ENCODE measurements at regions not wholly inside any gene's neighbourhood (a gene's known extent, or its start where the extent isn't known, plus 50 kb on each side); places are given as distances from the start of the nearest gene placed in this dataset.

DNA sequence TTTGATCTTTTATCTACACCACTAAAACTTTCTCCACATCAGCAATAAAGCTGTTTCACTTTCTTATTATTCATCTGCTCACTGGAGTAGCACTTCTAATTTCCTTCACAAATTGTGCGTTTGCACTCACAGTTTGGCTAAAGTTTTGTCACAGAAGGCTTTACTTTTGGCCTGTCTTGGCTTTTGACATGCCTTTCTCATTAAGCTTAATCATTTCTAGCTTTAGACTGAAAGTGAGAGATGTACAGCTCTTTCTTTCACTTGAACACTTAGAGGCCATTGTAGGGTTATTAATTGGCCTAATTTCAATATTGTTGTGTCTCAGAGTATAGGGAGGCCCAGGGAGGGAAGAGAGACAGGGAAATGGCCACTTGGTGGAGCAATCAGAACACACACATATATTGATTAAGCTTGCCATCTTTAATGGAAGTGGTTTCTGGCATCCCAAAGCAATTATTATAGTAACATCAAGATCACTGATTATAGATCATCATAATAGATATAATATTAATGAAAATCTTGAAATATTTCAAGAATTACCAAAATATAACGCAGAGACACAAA lies 512.5 kb downstream of the ETV1 start:
- no peak overlapping the region for H3K27ac ChIP-seq
- no peak for DNase-seq (ENCODE audit: low read depth, low spot score)

DNA sequence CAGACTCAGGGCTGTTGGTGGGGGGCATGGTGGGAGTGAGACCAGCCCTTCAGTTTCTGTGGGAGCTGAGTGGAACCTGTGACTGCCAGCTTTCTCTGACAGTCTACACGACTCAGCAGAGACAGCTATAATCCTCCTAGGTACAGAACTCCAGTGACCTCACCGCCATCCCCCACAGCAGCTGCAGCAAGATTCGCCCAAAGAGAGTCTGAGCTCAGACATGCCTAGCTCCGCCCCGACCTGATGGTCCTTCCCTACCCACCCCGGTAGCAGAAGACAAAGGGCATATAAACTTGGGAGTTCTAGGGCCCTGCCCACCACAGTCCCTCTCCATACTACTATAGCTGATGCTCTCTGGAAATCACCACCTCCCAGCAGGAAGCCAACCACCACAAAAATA lies 500.1 kb downstream of the ETV1 start:
- no peak for TF ChIP-seq FOXP2 (optimal IDR thresholded peaks at IDR 0.05; ENCODE audit: control extremely low read depth, extremely low read length, insufficient read depth)
- no peak for TF ChIP-seq EZH2 (IDR thresholded peaks at IDR 0.05)
- no peak for TF ChIP-seq POLR2AphosphoS5 (IDR thresholded peaks at IDR 0.05; ENCODE audit: borderline replicate concordance, low read depth, low read length)
- Histone ChIP-seq H3K36me3 (ENCODE audit: insufficient read depth, low read length) (no peaks in the 10 kb centered on the region), H3K4me3 (no peak overlapping the region), H3K27ac (no peak overlapping the region), H3K9ac (ENCODE audit: insufficient read length) (no peak overlapping the region), H3K9me3 (ENCODE audit: low read depth, low read length) (no peaks in the 10 kb centered on the region)
- DNase-seq (ENCODE audit: low read depth, low spot score), result no peak

More for the DNA sequence above, 512.5 kb downstream of the ETV1 start:
- no peaks in the 10 kb centered on the region for H3K36me3 ChIP-seq (ENCODE audit: insufficient read depth, low read length)
- TF ChIP-seq EZH2 (IDR thresholded peaks at IDR 0.05), result no peak
- no peak for TF ChIP-seq POLR2AphosphoS5 (IDR thresholded peaks at IDR 0.05; ENCODE audit: borderline replicate concordance, low read depth, low read length)
- no peak for TF ChIP-seq FOXP2 (optimal IDR thresholded peaks at IDR 0.05; ENCODE audit: control extremely low read depth, extremely low read length, insufficient read depth)
- no peak overlapping the region for H3K4me3 ChIP-seq
- no peak overlapping the region for H3K9ac ChIP-seq (ENCODE audit: insufficient read length)
- H3K9me3 ChIP-seq (ENCODE audit: low read depth, low read length), result no peaks in the 10 kb centered on the region

DNA sequence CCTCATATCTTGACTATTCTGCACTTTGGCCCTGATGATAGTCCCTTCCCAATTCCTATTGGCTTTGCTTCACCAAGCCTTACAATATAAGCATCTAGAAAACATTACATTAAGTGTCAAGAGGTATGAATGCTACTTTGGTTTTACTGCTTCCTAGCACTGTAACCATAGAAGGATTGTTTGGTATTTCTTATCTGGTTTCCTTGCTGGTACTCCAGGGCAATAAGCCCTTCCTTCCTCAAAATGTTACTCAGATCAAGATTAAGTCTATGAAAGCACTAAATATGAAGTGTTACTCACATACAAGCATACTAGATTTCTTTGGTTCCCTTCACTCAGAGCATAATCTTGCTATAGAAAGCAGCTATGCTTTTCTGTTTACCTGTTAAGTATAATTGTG lies 492.5 kb downstream of the ETV1 start:
- H3K9ac ChIP-seq (ENCODE audit: insufficient read length), result no peak overlapping the region
- H3K36me3 ChIP-seq (ENCODE audit: insufficient read depth, low read length), result no peaks in the 10 kb centered on the region
- TF ChIP-seq POLR2AphosphoS5 (IDR thresholded peaks at IDR 0.05; ENCODE audit: borderline replicate concordance, low read depth, low read length) (no peak), FOXP2 (optimal IDR thresholded peaks at IDR 0.05; ENCODE audit: control extremely low read depth, extremely low read length, insufficient read depth) (no peak), EZH2 (IDR thresholded peaks at IDR 0.05) (no peak)
- DNase-seq (ENCODE audit: low read depth, low spot score), result no peak
- H3K9me3 ChIP-seq (ENCODE audit: low read depth, low read length), result no peaks in the 10 kb centered on the region
- H3K27ac ChIP-seq, result no peak overlapping the region
- no peak overlapping the region for H3K4me3 ChIP-seq

DNA sequence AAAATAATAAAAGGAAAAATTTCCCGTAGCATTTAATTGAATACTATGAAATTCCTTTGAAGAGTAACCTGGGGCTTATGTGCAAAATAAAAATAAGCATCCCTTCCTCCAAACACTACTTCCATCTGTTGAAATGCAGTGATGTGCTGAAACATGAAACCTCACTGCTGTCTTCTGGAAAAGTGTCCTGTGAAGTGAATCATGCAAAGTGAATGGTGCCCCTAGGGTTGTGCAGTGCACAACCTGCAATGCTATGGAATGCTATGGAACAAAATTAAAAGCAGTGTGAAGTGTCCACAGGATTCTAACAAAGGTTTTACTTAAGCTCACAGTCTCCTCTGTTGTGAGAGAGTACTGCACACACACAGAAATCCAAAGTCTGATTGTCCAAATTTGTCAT lies 480.9 kb downstream of the ETV1 start:
- no peaks in the 10 kb centered on the region for H3K36me3 ChIP-seq (ENCODE audit: insufficient read depth, low read length)
- TF ChIP-seq POLR2AphosphoS5 (IDR thresholded peaks at IDR 0.05; ENCODE audit: borderline replicate concordance, low read depth, low read length) (no peak), EZH2 (IDR thresholded peaks at IDR 0.05) (no peak), FOXP2 (optimal IDR thresholded peaks at IDR 0.05; ENCODE audit: control extremely low read depth, extremely low read length, insufficient read depth) (no peak)
- DNase-seq (ENCODE audit: low read depth, low spot score), result no peak
- no peak overlapping the region for H3K4me3 ChIP-seq
- no peaks in the 10 kb centered on the region for H3K9me3 ChIP-seq (ENCODE audit: low read depth, low read length)
- no peak overlapping the region for H3K27ac ChIP-seq
- H3K9ac ChIP-seq (ENCODE audit: insufficient read length), result no peak overlapping the region

DNA sequence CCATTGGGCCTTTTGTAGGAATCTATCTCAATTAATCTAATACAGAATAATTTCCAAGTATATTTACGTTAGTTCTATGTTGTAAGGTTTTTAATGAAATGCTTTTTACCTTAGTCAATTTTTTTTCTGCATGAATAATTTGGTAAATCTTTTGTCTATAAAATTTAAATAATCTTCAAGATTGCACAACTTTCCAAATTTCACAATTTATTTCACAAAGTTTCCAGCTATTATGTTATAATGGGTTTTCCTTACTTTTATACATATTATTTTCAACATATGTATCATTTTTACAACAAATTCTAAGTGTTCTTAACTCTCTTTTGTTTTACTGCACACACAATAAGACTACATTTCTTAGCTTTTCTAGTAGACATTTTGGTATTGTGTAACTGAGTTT lies 470.7 kb downstream of the ETV1 start:
- no peak for TF ChIP-seq FOXP2 (optimal IDR thresholded peaks at IDR 0.05; ENCODE audit: control extremely low read depth, extremely low read length, insufficient read depth)
- TF ChIP-seq EZH2 (IDR thresholded peaks at IDR 0.05), result no peak
- TF ChIP-seq POLR2AphosphoS5 (IDR thresholded peaks at IDR 0.05; ENCODE audit: borderline replicate concordance, low read depth, low read length), result no peak

DNA sequence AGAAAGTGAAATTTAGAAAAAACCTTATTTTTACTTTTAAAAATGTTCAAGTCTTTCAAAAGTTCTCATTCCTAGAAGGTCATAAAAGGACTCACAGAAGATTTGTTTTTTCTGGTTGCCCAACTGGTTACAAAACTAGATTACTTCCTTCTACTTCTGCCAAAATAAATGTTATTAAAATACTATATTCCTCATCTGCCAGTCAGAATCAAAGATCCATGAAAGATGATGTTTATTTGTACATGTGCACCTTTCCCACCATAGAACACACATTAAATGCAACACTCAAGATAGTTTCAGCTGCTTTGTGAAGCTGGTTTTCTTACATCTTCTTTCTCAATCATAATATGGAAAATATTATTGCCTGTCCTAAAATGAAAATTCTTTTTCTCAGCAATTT lies 465.4 kb downstream of the ETV1 start:
- no peak overlapping the region for H3K9ac ChIP-seq (ENCODE audit: insufficient read length)
- no peaks in the 10 kb centered on the region for H3K36me3 ChIP-seq (ENCODE audit: insufficient read depth, low read length)
- no peaks in the 10 kb centered on the region for H3K9me3 ChIP-seq (ENCODE audit: low read depth, low read length)
- H3K27ac ChIP-seq, result no peak overlapping the region
- DNase-seq (ENCODE audit: low read depth, low spot score), result no peak
- TF ChIP-seq FOXP2 (optimal IDR thresholded peaks at IDR 0.05; ENCODE audit: control extremely low read depth, extremely low read length, insufficient read depth), result no peak
- TF ChIP-seq POLR2AphosphoS5 (IDR thresholded peaks at IDR 0.05; ENCODE audit: borderline replicate concordance, low read depth, low read length), result no peak
- TF ChIP-seq EZH2 (IDR thresholded peaks at IDR 0.05), result no peak
- H3K4me3 ChIP-seq, result no peak overlapping the region

More for the DNA sequence above, 470.7 kb downstream of the ETV1 start:
- Histone ChIP-seq H3K9ac (ENCODE audit: insufficient read length) (no peak overlapping the region), H3K36me3 (ENCODE audit: insufficient read depth, low read length) (no peaks in the 10 kb centered on the region), H3K4me3 (no peak overlapping the region), H3K9me3 (ENCODE audit: low read depth, low read length) (no peaks in the 10 kb centered on the region), H3K27ac (no peak overlapping the region)
- no peak for DNase-seq (ENCODE audit: low read depth, low spot score)

DNA sequence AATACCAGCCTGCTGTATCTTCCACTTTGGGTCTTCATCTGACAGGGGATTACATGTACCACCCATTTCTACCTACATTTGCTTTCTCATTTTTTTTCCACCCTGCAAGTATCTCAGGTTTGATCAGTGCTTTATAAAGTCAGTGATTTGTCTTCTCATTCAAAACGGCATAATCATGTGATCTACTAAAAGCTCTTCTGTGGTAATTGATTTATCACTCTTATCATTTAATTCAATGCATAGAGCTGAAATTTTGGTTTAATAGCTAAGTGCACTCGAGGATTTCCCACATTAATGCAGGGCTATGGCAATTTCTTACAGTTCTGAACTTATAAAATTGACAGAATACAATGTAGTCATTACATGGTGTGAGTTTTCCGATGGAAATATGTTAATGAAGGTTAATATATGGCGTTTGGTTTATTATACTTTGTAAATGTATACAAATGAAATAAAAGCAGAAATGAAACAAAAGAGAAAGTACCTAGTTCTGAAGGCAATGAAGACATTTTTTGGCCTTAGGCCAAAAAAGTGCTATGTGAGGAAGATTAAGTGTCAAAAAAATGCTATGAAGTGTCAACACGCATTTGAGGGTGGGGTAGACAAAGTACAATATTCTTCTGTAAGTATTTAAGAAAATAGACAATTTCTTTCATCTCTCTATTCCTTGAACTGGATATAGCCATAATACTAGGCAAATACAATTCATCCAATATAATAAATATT lies 457.3 kb downstream of the ETV1 start:
- no peak overlapping the region for H3K4me3 ChIP-seq
- no peaks in the 10 kb centered on the region for H3K9me3 ChIP-seq (ENCODE audit: low read depth, low read length)
- no peak for DNase-seq (ENCODE audit: low read depth, low spot score)
- no peaks in the 10 kb centered on the region for H3K36me3 ChIP-seq (ENCODE audit: insufficient read depth, low read length)
- no peak overlapping the region for H3K9ac ChIP-seq (ENCODE audit: insufficient read length)
- TF ChIP-seq FOXP2 (optimal IDR thresholded peaks at IDR 0.05; ENCODE audit: control extremely low read depth, extremely low read length, insufficient read depth), result no peak
- H3K27ac ChIP-seq, result no peak overlapping the region

DNA sequence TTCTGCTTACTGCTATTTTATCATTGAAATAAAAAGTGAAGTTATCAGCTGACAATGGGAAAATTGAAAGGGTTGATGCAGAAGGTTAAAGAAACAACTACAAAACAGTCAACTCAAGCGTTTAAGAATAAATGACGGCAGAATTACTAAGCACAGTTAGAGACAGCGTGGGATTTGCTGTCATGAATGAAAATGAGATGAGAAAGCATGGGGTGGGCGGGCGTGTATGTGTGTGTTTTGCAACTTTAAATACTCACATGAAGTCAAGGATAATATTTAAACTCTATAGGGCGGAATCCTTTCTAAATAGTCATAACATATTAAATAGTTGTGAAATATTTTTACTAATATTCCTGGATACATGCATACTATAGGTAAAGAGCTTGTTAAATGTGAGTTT lies 450.8 kb downstream of the ETV1 start:
- Histone ChIP-seq H3K36me3 (ENCODE audit: insufficient read depth, low read length) (no peaks in the 10 kb centered on the region), H3K4me3 (no peak overlapping the region), H3K9me3 (ENCODE audit: low read depth, low read length) (no peaks in the 10 kb centered on the region), H3K9ac (ENCODE audit: insufficient read length) (no peak overlapping the region), H3K27ac (no peak overlapping the region)
- DNase-seq (ENCODE audit: low read depth, low spot score), result no peak
- TF ChIP-seq FOXP2 (optimal IDR thresholded peaks at IDR 0.05; ENCODE audit: control extremely low read depth, extremely low read length, insufficient read depth) (no peak), EZH2 (IDR thresholded peaks at IDR 0.05) (no peak), POLR2AphosphoS5 (IDR thresholded peaks at IDR 0.05; ENCODE audit: borderline replicate concordance, low read depth, low read length) (no peak)

DNA sequence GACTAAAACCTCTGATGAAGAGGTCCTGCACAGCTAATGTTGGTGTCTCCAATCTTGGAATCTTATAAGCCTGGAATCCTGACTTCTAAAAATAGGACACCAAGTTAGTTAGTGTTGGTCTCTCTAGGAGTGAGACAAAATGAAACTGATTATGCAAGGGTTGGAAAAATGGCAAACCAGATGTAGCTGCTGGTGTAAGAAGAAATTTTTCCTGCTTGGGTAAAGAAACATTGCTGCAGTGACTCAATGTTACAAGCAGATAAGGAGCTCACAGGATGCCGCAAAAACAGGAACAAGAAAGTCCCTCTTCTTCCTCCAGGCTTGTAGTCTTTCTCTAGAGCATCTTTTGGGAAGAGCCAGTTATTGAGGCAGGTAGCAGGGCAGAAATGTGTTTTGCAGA lies 449.0 kb downstream of the ETV1 start:
- H3K27ac ChIP-seq, result no peak overlapping the region
- no peak for DNase-seq (ENCODE audit: low read depth, low spot score)
- no peaks in the 10 kb centered on the region for H3K9me3 ChIP-seq (ENCODE audit: low read depth, low read length)
- TF ChIP-seq EZH2 (IDR thresholded peaks at IDR 0.05) (no peak), POLR2AphosphoS5 (IDR thresholded peaks at IDR 0.05; ENCODE audit: borderline replicate concordance, low read depth, low read length) (no peak), FOXP2 (optimal IDR thresholded peaks at IDR 0.05; ENCODE audit: control extremely low read depth, extremely low read length, insufficient read depth) (no peak)
- no peaks in the 10 kb centered on the region for H3K36me3 ChIP-seq (ENCODE audit: insufficient read depth, low read length)
- no peak overlapping the region for H3K4me3 ChIP-seq
- no peak overlapping the region for H3K9ac ChIP-seq (ENCODE audit: insufficient read length)
